Immature natural killer cell (primary cell): ENCODE measurements at regions not wholly inside any gene's neighbourhood (a gene's known extent, or its start where the extent isn't known, plus 50 kb on each side); places are given as distances from the start of the nearest gene placed in this dataset.

Experiments
- DNase-seq, 3 donors: peaks; one replicate each; pipeline ENCODE4 v3.0.0; 2022; ENCODE audit warnings: mixed read lengths in 1 of 3
- H3K27ac Mint-ChIP-seq, 6 donors: one replicate each; pipeline ENCODE4 v1.8.0; 2020; ENCODE audit warnings: mixed read lengths in 6 of 6, mild to moderate bottlenecking in 5 of 6, inconsistent platforms in 4 of 6, moderate library complexity in 3 of 6
- H3K27me3 Mint-ChIP-seq, 3 donors: one replicate each; pipeline ENCODE4 v1.8.0; 2020 to 2021; ENCODE audit warnings: low read depth in 3 of 3, mild to moderate bottlenecking in 3 of 3, mixed read lengths in 3 of 3, moderate library complexity in 3 of 3, inconsistent platforms in 1 of 3
- H3K36me3 Mint-ChIP-seq, 3 donors: one replicate each; pipeline ENCODE4 v1.8.0; 2020; ENCODE audit warnings: mixed read lengths in 3 of 3, inconsistent platforms in 2 of 3, mild to moderate bottlenecking in 2 of 3
- H3K4me1 Mint-ChIP-seq, 2 donors: one replicate each; pipeline ENCODE4 v1.8.0; 2020; ENCODE audit warnings: inconsistent platforms in 2 of 2, mild to moderate bottlenecking in 2 of 2, mixed read lengths in 2 of 2, moderate library complexity in 1 of 2
- H3K4me3 Mint-ChIP-seq, 5 donors: one replicate each; pipeline ENCODE4 v1.8.0; 2020; ENCODE audit warnings: mild to moderate bottlenecking in 5 of 5, mixed read lengths in 5 of 5, inconsistent platforms in 3 of 5, moderate library complexity in 3 of 5
- H3K9me3 Mint-ChIP-seq, 6 donors: one replicate each; pipeline ENCODE4 v1.8.0; 2020; ENCODE audit warnings: mild to moderate bottlenecking in 6 of 6, mixed read lengths in 6 of 6, inconsistent platforms in 4 of 6, moderate library complexity in 3 of 6

DNA sequence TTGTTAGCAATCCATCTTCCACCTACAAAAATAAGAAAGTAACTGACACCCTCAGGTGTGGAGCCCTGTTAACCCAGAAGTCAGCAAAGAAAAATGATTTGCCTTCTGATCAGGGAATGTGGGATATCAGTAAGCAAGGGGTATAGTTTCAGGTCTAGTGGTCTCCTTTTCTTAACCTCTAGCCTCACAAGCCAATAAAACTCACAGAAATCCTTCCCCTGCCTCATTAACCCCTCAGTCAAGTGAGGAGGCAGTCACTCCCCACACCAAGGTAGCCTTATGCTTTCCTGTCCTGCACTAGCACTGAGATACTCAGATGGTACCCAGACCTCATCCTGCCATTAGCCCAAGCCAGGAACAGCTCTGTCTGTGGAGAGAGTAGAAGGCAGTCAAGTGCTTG lies 103.4 kb upstream of the VASH1 start:
- Mint-ChIP-seq H3K36me3 (no peaks in the 10 kb centered on the region), H3K9me3 (no peaks in the 10 kb centered on the region), H3K4me1 (no peaks in the 10 kb centered on the region), H3K27ac (no peak overlapping the region), H3K27me3 (peaks cover 3 to 15% (median 6%) of the 10 kb centered on the region in 3 donors), H3K4me3 (no peak overlapping the region)
- no peak for DNase-seq

DNA sequence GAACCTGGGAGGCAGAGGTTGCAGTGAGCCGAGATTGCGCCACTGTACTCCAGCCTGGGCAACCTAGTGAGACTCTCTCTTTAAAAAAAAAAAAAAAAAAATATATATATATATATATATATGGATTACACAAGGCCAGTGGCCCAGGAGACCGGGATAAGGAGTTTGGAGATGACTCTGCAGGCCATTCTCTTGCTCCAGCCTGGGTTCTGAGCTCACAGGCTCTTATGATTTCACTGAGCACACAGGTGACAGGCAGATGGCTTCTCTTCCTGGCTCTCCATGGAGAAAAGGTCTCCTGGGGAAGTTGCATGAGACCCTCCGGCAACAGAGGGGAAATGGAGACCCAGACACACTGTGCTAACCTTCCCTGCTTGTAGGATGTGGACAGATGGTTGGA lies 98.7 kb upstream of the VASH1 start:
- Mint-ChIP-seq H3K36me3 (no peaks in the 10 kb centered on the region), H3K27ac (no peak overlapping the region), H3K4me1 (no peaks in the 10 kb centered on the region), H3K9me3 (peaks cover 0 to 5% (median 1%) of the 10 kb centered on the region in 6 donors), H3K27me3 (peaks cover 0 to 14% (median 7%) of the 10 kb centered on the region in 3 donors), H3K4me3 (no peak overlapping the region)
- no peak for DNase-seq

DNA sequence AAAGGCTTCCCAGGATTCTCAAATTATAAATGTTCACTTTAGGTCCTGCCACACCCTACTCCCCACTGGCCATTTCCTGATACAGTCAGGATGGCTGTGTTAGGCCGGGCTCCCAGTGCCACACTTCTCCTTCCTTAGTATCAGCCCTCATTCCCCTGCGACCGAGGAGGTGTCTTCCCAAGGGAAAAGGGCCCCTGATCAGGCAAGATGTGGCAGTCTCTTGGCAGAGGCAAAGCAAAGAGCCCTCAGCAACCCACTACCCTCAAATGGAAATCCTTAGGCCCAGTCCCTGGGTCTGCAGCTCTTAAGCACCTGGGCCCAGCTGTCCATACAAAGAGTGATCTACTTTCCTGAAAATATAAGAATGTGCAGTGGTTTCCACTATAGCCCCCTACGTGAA lies 96.5 kb upstream of the VASH1 start:
- H3K27me3 Mint-ChIP-seq, result peaks cover 0 to 13% (median 3%) of the 10 kb centered on the region in 3 donors
- H3K27ac Mint-ChIP-seq, result no peak overlapping the region
- H3K9me3 Mint-ChIP-seq, result peaks cover 5 to 17% (median 8%) of the 10 kb centered on the region in 6 donors
- no peaks in the 10 kb centered on the region for H3K36me3 Mint-ChIP-seq
- no peak for DNase-seq
- H3K4me3 Mint-ChIP-seq, result no peak overlapping the region
- no peaks in the 10 kb centered on the region for H3K4me1 Mint-ChIP-seq

DNA sequence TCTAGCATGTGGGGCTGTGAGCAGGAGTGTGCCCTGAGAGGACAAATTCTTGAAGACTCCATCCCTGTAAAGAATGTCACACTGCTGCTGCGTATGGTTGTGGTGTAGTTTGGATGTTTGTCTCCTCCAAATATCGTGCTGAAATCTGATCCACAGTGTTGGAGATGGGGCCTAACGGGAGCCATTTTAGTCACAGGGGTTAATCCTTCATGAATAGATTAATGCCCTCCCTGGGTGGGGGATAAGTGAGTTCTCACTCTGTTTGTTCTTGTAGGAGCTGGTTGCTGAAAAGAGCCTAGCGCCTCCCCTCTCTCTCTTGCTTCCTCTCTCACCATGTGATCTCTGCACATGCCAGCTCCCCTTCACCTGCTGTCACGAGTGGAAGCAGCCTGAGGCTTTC lies 94.5 kb upstream of the VASH1 start:
- Mint-ChIP-seq H3K4me3 (no peak overlapping the region), H3K27me3 (peaks cover 0 to 13% (median 4%) of the 10 kb centered on the region in 3 donors), H3K4me1 (no peaks in the 10 kb centered on the region), H3K9me3 (peaks cover 5 to 17% (median 8%) of the 10 kb centered on the region in 6 donors), H3K36me3 (no peaks in the 10 kb centered on the region), H3K27ac (no peak overlapping the region)
- DNase-seq, result no peak

DNA sequence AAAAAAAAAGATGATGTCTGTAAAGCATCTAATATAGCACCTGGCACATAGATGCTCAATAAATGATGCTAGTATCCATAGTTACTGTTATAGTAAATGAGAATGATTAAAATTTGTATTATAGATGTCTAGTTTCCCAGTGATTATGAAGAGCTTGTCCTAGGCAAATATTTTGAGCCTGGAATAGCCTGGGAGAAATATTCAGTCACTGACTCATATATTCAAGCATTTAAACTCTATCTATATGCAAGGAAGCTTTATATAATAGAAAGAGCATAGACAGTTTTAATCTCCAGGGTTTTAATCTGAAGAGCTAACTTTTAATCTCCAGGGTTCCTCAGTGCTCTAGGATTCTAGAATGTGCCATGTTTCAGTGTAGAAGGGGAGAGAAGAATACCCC lies 91.5 kb upstream of the VASH1 start:
- no peak for DNase-seq
- Mint-ChIP-seq H3K27ac (no peak overlapping the region), H3K9me3 (peaks cover 5 to 17% (median 8%) of the 10 kb centered on the region in 6 donors), H3K36me3 (no peaks in the 10 kb centered on the region), H3K27me3 (peaks cover 3 to 8% (median 4%) of the 10 kb centered on the region in 3 donors), H3K4me3 (no peak overlapping the region), H3K4me1 (no peaks in the 10 kb centered on the region)

DNA sequence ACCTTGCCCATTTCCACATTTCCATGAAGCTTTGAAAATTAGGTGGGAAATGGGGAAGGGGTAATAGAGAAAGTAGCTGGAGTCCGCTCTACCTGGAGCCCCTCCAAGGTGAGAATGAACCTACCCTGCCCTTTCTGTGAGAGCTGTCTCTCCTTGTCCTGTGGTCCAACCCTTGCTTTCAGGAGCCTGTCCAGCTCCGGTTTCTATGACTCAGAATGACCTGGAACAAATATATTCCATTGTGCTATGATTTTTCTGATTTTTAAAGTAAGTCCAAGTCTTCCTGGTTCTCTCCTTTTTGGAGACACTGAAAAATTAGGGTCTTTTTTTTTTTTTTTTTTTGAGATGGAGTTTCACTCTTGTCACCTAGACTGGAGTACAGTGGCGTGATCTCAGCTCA lies 89.1 kb upstream of the VASH1 start:
- Mint-ChIP-seq H3K27me3 (peaks cover 4 to 7% (median 6%) of the 10 kb centered on the region in 3 donors), H3K9me3 (peaks cover 4 to 17% (median 7%) of the 10 kb centered on the region in 6 donors), H3K27ac (no peak overlapping the region), H3K4me1 (no peaks in the 10 kb centered on the region), H3K4me3 (no peak overlapping the region), H3K36me3 (no peaks in the 10 kb centered on the region)
- no peak for DNase-seq

DNA sequence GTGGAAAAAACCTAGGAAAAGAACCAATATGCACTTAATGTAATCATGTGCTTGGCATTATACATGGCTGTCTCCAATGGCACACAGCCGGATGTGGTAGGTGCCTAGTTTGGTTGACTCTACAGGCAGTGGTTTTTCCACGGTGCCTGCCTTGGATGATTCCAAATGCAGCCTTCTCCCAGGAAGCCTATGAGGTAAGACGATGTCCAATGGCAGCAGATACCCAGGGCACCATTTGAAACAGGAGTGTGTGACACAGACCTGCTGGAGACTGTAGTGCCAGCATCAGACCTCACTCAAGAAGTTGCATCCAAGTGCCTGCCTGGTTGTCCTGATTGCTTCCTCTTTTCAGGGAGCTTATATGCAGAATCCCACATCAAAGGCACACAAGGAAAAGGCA lies 88.0 kb upstream of the VASH1 start:
- no peak for DNase-seq
- Mint-ChIP-seq H3K36me3 (no peaks in the 10 kb centered on the region), H3K4me1 (no peaks in the 10 kb centered on the region), H3K27me3 (peaks cover 4 to 7% (median 6%) of the 10 kb centered on the region in 3 donors), H3K27ac (no peak overlapping the region), H3K9me3 (peaks cover 4 to 9% (median 6%) of the 10 kb centered on the region in 6 donors), H3K4me3 (no peak overlapping the region)

DNA sequence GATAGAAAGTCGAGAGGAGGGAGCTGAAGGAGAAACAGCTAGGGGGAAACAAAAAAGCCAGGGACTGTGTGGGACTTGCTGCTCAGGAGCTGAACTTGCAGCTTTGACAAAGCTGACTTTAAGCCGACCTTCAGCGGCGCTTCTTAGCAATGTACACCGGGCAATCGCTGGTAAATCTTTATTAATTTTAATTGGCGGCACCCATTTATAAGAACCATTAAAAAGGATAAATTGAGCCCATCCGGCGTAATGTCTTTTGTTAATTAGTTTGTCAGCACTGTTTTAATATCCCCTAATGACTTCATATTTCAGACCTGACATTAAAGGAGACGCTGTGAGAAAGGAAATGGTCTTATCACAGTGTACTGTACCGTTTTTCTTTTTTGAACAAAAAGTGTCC lies 86.2 kb upstream of the VASH1 start:
- Mint-ChIP-seq H3K4me1 (no peaks in the 10 kb centered on the region), H3K9me3 (no peaks in the 10 kb centered on the region), H3K36me3 (no peaks in the 10 kb centered on the region), H3K27me3 (peaks cover 4 to 7% (median 4%) of the 10 kb centered on the region in 3 donors), H3K4me3 (no peak overlapping the region), H3K27ac (no peak overlapping the region)
- DNase-seq, result no peak

DNA sequence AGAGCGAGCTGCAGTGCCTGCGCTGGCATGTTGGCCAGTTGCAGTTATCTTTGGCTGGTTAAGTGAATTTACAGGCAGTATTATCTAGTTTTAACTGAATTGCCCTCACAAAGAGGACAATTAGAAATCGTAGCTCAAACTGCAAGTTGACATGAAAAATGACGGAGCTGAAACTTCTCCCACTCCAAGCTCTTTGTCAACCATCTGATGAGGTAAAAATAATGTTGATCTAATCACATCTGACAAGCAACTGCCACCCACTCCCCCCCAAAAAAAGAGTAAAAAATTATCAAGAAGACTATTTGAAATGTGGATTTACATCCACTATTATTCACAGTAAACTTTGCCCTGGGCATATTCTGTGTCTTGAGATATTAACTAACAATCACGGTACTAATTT lies 84.7 kb upstream of the VASH1 start:
- peaks cover 0 to 4% (median 0%) of the 10 kb centered on the region in 3 donors for H3K36me3 Mint-ChIP-seq
- H3K4me3 Mint-ChIP-seq, result no peak overlapping the region
- no peak overlapping the region for H3K27ac Mint-ChIP-seq
- DNase-seq, result no peak
- H3K9me3 Mint-ChIP-seq, result peaks cover 0 to 11% (median 3%) of the 10 kb centered on the region in 6 donors
- peaks cover 3 to 7% (median 6%) of the 10 kb centered on the region in 3 donors for H3K27me3 Mint-ChIP-seq
- no peaks in the 10 kb centered on the region for H3K4me1 Mint-ChIP-seq

DNA sequence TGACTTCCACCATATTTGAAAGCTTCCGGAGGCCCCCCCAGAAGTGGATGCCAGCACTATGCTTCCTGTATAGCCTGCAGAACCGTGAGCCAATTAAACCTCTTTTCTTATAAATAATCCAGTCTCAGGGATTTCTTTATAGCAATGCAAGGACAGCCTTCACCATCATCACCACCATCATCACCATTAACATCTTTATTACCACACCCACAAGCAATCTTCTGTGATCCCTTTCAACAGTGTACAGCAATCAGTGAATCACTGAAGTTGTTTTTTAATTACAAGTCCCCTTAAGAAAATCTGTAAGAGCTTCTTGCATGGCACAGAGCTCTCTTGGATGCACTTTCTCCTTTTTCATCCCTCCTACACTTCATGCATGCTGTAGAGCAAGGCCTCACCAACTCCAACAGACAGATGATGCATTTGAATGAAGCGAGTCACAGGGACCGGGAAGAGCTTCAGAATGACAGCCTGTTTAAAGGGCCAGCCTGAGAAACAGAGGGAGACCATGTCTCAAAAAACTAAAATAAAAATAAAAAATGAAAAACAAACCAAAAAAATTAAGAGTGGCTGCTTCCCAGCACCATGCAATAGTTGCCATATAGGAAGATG lies 83.6 kb upstream of the VASH1 start:
- Mint-ChIP-seq H3K27ac (no peak overlapping the region), H3K36me3 (peaks cover 0 to 4% (median 0%) of the 10 kb centered on the region in 3 donors), H3K4me1 (no peaks in the 10 kb centered on the region), H3K27me3 (peaks cover 3 to 6% (median 6%) of the 10 kb centered on the region in 3 donors), H3K4me3 (no peak overlapping the region), H3K9me3 (peaks cover under 1 to 18% (median 9%) of the 10 kb centered on the region in 6 donors)
- no peak for DNase-seq

DNA sequence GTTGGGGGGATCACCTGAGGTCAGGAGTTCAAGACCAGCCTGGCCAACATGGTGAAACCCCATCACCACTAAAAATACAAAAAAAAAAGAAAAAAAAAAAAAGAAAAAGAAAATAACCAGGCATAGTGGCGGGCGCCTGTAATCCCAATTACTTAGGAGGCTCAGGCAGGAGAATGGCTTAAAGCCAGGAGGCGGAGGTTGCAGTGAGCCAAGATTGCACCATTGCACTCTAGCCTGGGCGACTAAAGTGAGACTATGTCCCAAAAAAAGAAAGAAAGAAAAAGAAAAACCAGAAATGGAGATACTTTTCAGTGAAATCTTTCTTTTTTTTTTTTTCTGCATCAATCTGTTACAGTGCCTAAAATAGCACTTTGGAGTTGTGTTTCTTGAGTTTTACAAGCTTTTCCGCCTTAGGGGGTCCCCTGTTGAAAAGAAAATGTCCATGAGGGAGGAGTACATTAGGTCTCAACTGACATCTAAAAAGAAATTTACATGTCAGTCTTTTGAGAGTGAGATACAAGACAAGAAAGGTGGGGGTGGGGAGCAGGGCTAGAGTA lies 82.9 kb upstream of the VASH1 start:
- H3K4me3 Mint-ChIP-seq, result no peak overlapping the region
- peaks cover 2 to 5% (median 3%) of the 10 kb centered on the region in 3 donors for H3K27me3 Mint-ChIP-seq
- peaks cover 3 to 25% (median 14%) of the 10 kb centered on the region in 6 donors for H3K9me3 Mint-ChIP-seq
- no peak overlapping the region for H3K27ac Mint-ChIP-seq
- no peak for DNase-seq
- no peaks in the 10 kb centered on the region for H3K4me1 Mint-ChIP-seq
- H3K36me3 Mint-ChIP-seq, result peaks cover 0 to 4% (median 0%) of the 10 kb centered on the region in 3 donors

DNA sequence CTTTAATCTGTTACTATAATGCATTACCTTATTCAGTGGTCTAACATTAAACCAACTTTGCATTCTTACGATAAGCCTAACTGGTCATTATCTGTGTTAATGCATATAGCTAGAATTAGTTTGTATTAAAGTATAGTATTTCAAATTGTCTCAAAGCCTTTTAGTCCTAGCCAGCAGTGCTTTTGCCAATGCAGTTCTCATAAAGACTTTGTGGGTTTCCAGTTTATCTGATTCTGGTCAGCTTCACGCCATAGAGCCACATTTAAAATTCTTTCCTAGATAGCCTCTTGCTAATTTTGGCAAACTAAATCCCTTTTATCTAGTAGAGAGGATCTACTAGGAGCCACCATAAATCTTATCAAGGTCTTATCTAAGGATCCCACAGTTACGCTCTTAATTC lies 78.9 kb upstream of the VASH1 start:
- Mint-ChIP-seq H3K4me1 (no peaks in the 10 kb centered on the region), H3K36me3 (peaks cover 0 to 4% (median 0%) of the 10 kb centered on the region in 3 donors), H3K4me3 (no peak overlapping the region), H3K9me3 (peaks cover 3 to 25% (median 14%) of the 10 kb centered on the region in 6 donors), H3K27ac (no peak overlapping the region), H3K27me3 (peaks cover 6 to 8% (median 8%) of the 10 kb centered on the region in 3 donors)
- DNase-seq, result no peak

DNA sequence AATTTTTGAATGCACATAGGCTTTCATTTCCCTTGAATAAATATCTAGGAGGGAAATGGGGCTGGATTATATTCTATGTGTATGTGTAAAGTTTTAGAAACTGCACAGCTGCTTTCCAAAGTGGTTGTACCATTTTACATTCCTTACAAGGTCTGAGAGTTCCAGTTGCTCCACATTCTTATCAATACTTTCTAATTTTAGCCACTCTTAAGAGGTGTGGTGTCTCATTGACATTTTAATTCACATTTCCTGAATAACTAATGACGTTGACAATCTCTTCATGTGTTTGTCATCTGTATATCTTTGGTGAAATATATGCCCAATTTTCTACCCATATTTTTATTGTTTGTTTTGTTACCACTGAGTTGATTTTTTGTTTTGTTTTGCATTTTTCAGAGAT lies 74.6 kb upstream of the VASH1 start:
- Mint-ChIP-seq H3K4me1 (no peaks in the 10 kb centered on the region), H3K36me3 (no peaks in the 10 kb centered on the region), H3K4me3 (no peak overlapping the region), H3K27me3 (peaks cover 9 to 11% (median 10%) of the 10 kb centered on the region in 3 donors), H3K27ac (no peak overlapping the region), H3K9me3 (peaks cover 5 to 24% (median 13%) of the 10 kb centered on the region in 6 donors)
- no peak for DNase-seq

DNA sequence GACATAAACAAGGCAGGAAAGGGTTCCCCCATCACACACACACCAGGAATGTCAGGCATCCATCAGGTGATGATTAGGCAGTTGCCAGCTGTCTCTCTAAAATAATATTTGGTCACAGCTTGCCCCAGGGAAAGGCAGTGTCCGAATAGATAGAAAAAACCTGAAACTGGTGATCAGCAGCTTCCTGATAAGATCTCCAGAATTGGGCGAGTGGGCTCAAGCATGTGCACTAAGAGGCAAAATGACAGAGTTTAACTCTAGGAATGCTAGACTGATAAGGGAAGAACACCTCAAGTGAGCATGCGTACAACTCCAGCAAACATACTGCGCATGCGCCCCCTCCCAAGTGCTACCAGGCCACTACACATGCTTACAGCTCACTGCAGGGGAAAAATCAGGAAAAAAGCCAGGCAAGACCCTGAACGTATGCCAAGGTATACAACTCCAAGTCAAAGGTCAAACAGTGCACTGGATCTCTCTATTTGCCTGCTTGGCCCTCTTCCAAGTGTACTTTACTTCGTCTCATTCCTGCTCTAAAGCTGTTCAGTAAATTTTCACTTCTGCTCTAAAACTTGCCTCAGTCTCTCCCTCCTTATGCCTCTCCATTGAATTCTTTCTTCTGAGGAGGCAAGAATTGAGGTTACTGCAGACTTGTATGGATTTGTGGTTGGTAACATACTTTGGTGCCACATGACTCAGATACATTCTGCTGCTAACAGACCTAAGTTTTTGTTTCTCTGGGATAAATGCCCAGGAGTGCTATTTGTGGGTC lies 73.5 kb upstream of the VASH1 start:
- H3K27me3 Mint-ChIP-seq, result peaks cover 9 to 11% (median 10%) of the 10 kb centered on the region in 3 donors
- H3K27ac Mint-ChIP-seq, result no peak overlapping the region
- H3K36me3 Mint-ChIP-seq, result no peaks in the 10 kb centered on the region
- DNase-seq, result no peak
- peaks cover 2 to 17% (median 6%) of the 10 kb centered on the region in 6 donors for H3K9me3 Mint-ChIP-seq
- no peaks in the 10 kb centered on the region for H3K4me1 Mint-ChIP-seq
- H3K4me3 Mint-ChIP-seq, result no peak overlapping the region
